Cardiac muscle cell (in vitro differentiated cells and primary cell): ENCODE measurements at regions not wholly inside any gene's neighbourhood (a gene's known extent, or its start where the extent isn't known, plus 50 kb on each side); places are given as distances from the start of the nearest gene placed in this dataset.

Experiments
- DNase-seq, 2 donors: peaks; one replicate each; pipeline versions ENCODE4 v3.0.0 to v3.0.0-alpha.2; 2010 to 2017; ENCODE audit warnings: low read depth in 1 of 2, low spot score in 1 of 2
- H3K27ac ChIP-seq: fragments of 200-600 bp; sonication (generic); 2 replicates; pipeline ENCODE4 v1.5.1; 2016
- H3K27me3 ChIP-seq: fragments of 200-600 bp; sonication (generic); 2 replicates; pipeline ENCODE4 v1.6.0; 2016; ENCODE audit warnings: control low read depth
- H3K36me3 ChIP-seq: fragments of 200-600 bp; sonication (generic); 2 replicates; pipeline ENCODE4 v1.5.1; 2016; ENCODE audit warnings: control low read depth
- H3K4me1 ChIP-seq: fragments of 200-600 bp; sonication (generic); 2 replicates; pipeline ENCODE4 v1.8.1; 2017; ENCODE audit warnings: low read depth, mild to moderate bottlenecking, mixed run types
- H3K4me3 ChIP-seq: fragments of 200-600 bp; sonication (generic); 2 replicates; pipeline ENCODE4 v1.5.1; 2016; ENCODE audit warnings: mild to moderate bottlenecking
- H3K9me3 ChIP-seq: fragments of 200-600 bp; sonication (generic); 2 replicates; pipeline ENCODE4 v1.5.1; 2017; ENCODE audit warnings: low read depth, mild to moderate bottlenecking, control low read depth
- CTCF ChIP-seq: IDR thresholded peaks from 2 replicates; pipeline ENCODE4 v1.5.1; 2012; ENCODE audit warnings: low read depth, mild to moderate bottlenecking, low read length

GRCh38 chr3:7964899-7965298 is 536.7 kb upstream of the LMCD1 start:
- H3K4me3 ChIP-seq = no peak overlapping the region
- H3K36me3 ChIP-seq = no peaks in the 10 kb centered on the region
- no peak for TF ChIP-seq CTCF
- no peak for DNase-seq
- H3K27ac ChIP-seq = no peak overlapping the region
- H3K4me1 ChIP-seq = no peaks in the 10 kb centered on the region
- no peaks in the 10 kb centered on the region for H3K27me3 ChIP-seq
- H3K9me3 ChIP-seq = no peaks in the 10 kb centered on the region

GRCh38 chr3:7973006-7973405 is 528.6 kb upstream of the LMCD1 start:
- H3K36me3 ChIP-seq = no peaks in the 10 kb centered on the region
- no peak overlapping the region for H3K4me3 ChIP-seq
- H3K27ac ChIP-seq = no peak overlapping the region
- no peak for TF ChIP-seq CTCF
- H3K4me1 ChIP-seq = no peaks in the 10 kb centered on the region
- no peaks in the 10 kb centered on the region for H3K9me3 ChIP-seq
- no peak for DNase-seq
- no peaks in the 10 kb centered on the region for H3K27me3 ChIP-seq

GRCh38 chr3:7977245-7978086 is 524.2 kb upstream of the LMCD1 start:
- Histone ChIP-seq H3K4me3 (no peak overlapping the region), H3K27me3 (no peaks in the 10 kb centered on the region), H3K4me1 (no peaks in the 10 kb centered on the region), H3K36me3 (no peaks in the 10 kb centered on the region), H3K27ac (no peak overlapping the region), H3K9me3 (no peaks in the 10 kb centered on the region)
- peak in 1 of 2 donors; percentile 70 for DNase-seq
- TF ChIP-seq CTCF = no peak

GRCh38 chr3:7978087-7978422 is 523.6 kb upstream of the LMCD1 start:
- Histone ChIP-seq H3K4me3 (no peak overlapping the region), H3K4me1 (no peaks in the 10 kb centered on the region), H3K27me3 (no peaks in the 10 kb centered on the region), H3K36me3 (no peaks in the 10 kb centered on the region), H3K27ac (no peak overlapping the region), H3K9me3 (no peaks in the 10 kb centered on the region)
- no peak for TF ChIP-seq CTCF
- DNase-seq = no peak

- H3K27ac ChIP-seq = no peak overlapping the region
- no peak overlapping the region for H3K4me3 ChIP-seq
- no peaks in the 10 kb centered on the region for H3K9me3 ChIP-seq
- no peaks in the 10 kb centered on the region for H3K27me3 ChIP-seq
- no peaks in the 10 kb centered on the region for H3K4me1 ChIP-seq
- no peak for DNase-seq
- no peaks in the 10 kb centered on the region for H3K36me3 ChIP-seq
- no peak for TF ChIP-seq CTCF
Observed at GRCh38 chr3:7982126-7982525, 519.5 kb upstream of the LMCD1 start.

GRCh38 chr3:7999384-7999783 is 502.2 kb upstream of the LMCD1 start:
- H3K27me3 ChIP-seq = no peaks in the 10 kb centered on the region
- H3K9me3 ChIP-seq = no peaks in the 10 kb centered on the region
- no peak overlapping the region for H3K27ac ChIP-seq
- H3K36me3 ChIP-seq = no peaks in the 10 kb centered on the region
- no peak overlapping the region for H3K4me3 ChIP-seq
- no peaks in the 10 kb centered on the region for H3K4me1 ChIP-seq
- no peak for DNase-seq
- no peak for TF ChIP-seq CTCF
